ENCODE measurements at regions not wholly inside any gene's neighbourhood (a gene's known extent, or its start where the extent isn't known, plus 50 kb on each side); places are given as distances from the start of the nearest gene placed in this dataset.
"Not testable (repeated sequence)": the region's sequence is repeated elsewhere in the genome, so short reads cannot be mapped to it uniquely, and the experiment has no call there.

DNA sequence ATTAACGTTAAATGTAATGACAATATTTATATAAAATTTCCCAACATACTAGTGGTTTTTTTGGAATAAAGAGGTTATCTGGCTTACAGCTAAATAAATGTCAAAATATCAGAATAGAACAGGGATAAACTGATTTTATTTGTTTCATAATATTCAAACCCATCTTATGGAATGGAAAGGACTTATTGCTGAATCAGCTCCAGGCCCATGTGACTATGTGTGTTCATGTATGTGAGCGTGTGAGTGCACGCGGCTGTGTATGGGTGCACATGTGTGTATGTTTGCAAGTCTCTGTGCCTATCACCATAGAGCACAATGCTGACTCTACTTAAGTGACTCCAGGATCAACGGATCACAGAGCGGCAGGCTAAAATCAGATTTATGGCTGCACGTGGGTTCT, 392.3 kb upstream of the GRM7 start:
- DNase-seq: no peak

DNA sequence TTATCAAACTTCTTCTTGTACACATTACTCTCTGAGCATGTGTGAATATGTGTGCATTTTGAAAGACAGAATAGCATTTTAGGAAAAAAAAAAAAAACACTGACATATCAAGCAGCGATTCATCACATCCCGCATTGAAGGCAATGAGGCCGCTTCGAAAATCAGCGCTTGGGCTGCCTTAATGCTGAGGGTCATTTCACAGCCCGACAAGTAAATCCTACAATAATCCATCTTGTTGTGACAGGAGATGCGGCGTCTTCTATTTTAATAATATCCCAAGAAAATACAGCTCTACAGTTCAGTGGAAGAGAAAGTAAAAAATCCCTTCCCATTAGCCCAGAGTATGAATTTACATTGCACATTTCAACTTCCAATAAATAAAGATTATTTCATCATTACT, 389.2 kb upstream of the GRM7 start:
- no peak for DNase-seq

DNA sequence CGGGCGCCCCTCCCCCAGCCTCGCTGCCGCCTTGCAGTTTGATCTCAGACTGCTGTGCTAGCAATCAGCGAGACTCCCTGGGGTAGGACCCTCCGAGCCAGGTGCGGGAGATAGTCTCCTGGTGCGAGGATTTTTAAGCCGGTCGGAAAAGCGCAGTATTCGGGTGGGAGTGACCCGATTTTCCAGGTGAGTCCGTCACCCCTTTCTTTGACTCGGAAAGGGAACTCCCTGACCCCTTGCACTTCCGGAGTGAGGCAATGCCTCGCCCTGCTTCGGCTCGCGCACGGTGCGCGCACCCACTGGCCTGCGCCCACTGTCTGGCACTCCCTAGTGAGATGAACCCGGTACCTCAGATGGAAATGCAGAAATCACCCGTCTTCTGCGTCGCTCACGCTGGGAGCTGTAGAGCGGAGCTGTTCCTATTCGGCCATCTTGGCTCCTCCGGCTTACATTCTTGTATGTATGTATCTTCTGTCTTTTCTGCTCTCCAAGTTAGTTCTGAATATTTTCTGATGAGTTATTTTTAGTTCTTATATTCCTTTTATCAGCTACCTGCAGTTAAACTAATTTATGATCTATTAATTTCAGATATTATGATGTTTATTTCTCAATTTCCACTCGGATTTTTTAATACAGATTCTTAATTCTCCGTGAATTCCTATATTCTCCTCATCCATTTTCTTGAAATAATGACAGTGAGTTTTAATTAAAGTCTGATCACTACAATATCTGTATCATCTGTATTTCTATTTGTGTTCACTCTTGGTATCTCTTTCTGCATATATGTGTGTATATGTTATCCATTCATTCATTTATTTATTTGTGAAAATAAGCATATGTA, 370.2 kb upstream of the GRM7 start:
- DNase-seq: not testable (repeated sequence)

DNA sequence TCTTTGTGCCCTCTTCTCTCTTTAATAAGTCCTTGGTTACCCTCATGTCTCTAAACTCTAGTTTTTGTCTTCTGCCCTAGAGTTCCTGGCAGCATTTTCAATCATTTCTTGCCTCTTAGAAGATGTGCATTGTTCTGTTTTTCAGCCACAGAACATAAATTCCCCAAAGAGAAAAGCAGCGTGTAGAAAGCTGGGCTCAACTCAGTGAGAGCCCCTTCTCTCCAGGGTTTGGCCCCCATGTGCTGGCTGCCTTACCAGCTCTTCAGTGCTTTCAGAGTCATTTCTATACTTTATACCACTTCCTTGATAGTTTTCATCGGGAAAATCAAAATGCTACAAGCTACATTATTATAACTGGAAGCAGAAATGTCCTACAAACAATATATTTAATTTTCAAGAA, 369.1 kb upstream of the GRM7 start:
- no peak for DNase-seq

DNA sequence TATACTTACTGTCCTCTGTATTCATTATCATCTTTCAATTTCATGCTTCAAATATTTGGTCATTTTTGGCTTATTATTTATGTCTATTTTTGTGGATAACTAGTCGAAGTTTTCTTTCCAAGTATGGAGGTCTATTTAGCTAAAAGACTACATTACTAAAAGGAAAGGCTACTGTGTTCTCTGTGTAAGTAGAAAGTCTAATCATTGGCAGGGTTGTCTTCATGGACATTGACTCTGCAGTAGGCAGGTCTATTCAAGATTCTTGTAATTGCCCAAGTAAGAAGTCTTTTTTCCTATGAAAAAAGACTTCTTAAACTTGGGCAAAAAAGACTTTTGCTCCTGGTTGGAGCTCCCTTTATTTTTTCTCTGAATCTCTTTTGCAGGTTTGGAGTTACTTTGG, 368.6 kb upstream of the GRM7 start:
- no peak for DNase-seq

DNA sequence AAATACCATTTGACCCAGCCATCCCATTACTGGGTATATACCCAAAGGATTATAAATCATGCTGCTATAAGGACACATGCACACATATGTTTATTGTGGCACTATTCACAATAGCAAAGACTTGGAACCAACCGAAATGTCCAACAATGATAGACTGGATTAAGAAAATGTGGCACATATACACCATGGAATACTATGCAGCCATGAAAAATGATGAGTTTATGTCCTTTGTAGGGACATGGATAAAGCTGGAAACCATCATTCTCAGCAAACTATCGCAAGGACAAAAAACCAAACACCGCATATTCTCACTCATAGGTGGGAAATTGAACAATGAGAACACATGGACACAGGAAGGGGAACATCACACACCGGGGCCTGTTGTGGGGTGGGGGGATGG, 362.0 kb upstream of the GRM7 start:
- DNase-seq: not testable (repeated sequence)

DNA sequence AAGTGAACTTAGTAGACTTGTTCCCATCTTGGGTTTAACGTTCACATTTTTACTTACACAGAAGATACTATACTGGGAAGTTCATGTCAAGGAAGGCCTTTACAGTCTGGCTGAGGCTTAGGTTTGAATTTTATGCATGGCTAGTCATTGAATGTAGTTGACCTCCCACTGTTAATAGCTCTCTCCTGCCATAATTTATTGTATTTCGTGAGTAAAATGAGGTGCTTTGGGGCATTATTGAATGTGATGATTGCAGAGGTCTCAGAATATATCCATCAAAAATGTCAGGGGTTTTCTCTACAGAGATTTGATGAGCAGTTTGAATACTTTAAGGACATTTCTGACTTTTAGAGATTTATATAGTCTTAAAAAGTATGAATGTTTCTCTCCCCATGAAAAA, 356.6 kb upstream of the GRM7 start:
- no peak for DNase-seq

DNA sequence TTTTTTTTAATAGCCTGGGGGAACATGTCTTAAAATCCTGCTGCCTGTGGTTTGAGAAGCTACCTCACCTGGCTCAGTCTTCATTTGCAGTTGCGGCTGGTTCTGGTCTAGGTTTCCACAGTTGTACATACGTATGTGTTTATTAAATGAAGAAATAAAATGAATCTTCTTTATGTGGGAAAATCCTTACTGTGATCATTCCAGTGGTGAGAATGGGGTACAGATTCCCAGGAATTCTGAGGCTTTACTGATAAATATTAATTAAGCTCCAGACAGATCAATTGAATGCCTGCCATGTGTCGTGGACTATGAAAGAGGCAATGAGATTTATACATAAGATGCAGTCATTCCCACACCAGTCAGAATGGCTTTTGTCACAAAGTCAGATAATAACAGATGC, 356.1 kb upstream of the GRM7 start:
- no peak for DNase-seq

DNA sequence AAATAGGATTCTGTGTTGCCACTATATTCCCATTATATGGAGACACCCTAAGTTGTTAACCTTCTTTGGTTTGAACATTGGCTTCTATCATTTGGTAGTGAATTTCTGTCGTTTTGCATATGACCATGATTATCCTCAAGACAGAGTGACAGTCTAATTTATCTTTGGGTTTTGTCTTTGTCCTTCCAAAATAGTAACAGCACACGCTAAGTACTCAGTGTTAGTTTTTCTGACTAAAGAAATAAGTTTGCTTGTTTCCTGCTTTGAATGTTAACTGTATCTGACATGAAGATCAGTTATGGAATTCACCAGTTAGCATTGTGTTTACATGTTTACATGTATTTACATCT, 352.5 kb upstream of the GRM7 start:
- no peak for DNase-seq

DNA sequence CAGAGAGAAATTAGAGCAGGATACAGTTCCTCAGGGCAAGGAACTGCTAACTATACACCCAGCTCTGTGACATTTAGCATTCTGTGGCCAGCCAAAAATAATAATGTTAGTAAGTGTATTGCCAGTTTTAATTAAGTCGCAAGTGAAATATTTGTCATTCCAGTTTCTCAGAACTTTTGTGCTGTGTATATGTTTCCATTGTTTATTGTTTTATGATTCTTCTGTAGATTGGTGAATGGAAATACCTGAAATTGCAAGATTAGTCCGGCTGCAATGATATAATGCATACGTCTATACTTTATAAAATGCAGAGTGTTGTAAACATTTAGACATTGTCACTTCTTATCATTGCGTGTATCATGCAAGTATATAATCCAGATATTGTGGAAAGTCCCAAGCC, 351.3 kb upstream of the GRM7 start:
- no peak for DNase-seq

DNA sequence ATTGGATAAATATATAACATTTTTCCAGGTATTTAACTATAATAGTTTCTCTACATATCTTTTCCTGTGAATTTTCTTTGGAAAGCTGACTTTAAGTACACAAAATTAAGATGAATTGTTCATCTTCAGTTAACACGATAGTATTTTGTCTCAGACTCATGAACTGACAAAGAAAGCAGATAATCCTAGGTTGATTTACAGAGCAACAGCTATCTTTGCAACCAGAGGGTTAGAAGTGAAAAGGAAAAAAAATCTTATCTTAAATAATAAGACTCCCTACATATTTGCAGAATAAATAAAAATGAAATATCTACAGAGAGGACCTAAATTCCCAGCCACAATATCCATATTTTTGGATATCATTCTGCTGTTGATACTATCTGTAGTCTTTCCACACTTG, 350.2 kb upstream of the GRM7 start:
- DNase-seq: no peak

DNA sequence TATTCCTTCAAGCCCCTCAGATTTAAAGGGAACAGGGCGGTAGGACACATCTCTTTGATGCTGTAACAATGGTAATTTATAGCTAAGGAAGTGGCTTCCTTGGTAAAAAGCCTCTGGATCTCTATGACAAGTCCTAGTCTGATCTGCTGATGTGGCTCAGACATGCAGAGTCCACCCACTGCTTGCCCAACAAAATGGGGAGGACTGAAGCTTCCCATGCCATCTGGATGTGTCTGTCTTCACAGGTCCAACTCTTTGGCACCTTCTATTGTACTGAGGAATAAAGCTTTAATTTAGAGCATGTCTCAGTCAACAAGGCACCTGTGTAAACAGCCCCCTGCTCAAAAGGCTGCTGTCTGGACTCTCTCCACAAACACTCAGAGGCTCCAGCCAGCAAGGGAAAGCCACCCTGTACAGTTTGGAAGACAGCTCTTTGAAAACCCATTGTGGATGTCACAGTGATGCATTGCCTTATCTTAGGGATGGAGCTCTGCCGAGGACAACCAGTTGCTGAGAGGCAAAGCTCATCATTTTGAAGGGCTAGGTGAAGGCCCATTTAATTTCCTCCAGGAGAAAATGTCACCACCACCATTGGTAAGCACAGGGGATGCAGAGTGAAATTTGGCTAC, 348.6 kb upstream of the GRM7 start:
- no peak for DNase-seq

DNA sequence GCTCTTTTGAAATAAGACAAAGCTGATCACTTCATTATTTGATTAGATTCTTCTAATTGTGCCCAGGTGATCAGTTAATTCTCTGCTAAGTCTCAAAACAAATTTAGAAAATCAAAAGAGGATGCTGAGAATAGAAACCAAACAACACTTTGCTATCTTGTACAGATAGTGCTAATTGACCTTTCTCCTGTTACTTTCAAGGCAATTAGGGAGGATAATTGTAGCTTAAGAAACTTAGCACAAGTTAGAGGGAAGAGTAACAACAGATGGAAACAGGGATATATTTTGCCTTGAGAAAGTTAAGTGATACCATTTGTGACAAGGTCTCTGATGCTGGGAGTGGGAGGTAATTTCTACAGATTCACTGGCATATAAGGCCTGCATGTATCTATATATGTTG, 344.8 kb upstream of the GRM7 start:
- DNase-seq: no peak

DNA sequence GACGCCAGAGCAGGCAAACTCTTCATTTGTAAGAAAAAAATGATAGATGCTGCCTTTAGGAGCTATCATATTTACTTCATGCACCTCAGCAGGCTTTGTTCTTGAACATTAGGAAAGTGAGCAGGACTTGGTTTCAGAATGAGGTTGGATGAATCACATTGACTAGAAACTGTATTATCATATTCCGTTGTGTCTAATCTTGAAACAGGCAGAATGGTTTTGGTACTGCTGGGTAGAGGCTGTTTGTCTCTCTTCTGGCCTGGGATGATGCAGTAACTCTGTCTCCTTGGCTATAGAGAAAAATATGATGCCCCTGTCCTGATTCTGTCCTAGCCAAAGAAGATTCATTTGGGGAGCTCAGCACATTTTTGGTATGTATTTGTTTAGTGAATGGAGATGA, 344.2 kb upstream of the GRM7 start:
- no peak for DNase-seq

DNA sequence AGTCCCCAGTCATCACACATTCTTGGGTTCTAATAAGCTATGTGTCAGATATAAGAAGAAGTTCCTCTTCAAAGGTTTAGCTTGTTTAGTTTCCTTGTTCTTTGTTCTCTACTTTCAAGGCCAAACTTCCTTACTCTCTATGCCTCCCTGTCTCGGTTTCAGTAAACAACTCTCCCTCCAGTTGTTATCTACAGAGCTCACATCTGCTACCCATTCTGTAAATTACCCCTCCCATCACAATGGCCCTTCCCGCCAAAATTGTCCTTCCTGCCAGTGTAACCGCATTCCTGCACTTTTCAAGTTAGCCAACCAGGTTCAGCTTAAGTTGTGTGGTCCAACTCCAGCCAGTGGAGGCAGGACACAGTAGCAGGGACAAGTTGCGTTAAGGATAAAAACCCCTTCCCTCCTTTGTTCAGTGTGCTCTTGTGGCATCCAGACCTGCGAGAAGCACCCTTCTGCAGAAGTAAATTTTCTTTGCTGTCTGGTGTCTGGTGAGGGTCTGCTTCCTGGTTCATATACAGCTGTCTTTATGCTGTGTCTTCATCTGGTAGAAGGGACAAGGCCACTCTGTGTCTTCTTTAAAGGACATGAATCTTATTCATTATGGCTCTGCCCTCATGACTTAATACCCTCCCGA, 342.1 kb upstream of the GRM7 start:
- no peak for DNase-seq

DNA sequence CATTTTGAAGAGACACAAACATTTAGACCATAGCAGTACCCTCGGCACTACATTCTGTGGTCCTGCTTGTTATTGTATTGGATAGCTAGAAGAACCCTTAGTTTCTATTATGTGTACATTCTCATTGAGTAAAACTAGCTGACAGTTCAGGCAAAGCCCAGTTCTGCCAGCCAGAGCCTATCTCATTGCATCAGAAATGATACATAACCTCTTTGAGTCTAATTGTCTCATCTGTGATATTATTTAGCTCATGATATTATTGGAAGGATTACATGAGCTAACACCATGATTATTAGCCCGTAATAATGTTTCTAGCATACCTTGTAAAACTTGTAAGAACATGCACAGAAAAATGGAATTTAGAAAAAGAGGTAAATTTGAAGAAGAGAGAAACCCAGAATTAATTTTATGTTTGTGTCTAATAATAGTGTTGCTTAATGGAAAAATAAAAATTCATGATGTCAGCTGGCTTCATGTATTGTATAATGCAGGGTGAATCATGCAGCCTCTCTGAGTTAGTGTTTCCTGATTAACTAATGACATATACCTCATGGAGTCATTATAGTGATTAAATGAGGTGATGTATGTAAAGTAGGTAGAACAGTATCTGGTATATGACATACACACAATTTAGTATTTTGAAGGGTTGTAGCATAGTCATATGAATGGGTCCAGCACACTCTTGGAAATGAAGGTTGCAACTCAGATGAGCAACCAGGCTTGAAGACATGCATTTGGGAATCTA, 339.4 kb upstream of the GRM7 start:
- DNase-seq: no peak

DNA sequence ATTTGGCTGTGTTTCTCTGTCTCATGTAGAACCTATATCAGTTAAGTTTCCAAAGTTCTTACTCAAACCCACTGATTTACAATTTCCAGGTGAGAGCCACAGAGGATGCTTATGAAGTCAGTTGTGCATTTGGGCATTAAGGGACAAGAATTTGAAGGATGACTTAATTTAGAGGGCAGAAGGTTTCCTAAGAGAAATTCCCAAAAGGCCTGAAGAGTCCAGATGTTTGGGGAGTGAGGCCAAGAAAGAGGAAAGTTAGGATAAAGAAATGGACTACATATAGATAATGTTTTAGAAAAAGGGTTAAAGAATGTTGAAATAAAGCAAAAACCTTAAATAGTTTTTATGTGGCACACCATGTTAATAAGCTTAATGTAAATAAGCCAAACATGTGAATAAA, 338.7 kb upstream of the GRM7 start:
- DNase-seq: no peak

DNA sequence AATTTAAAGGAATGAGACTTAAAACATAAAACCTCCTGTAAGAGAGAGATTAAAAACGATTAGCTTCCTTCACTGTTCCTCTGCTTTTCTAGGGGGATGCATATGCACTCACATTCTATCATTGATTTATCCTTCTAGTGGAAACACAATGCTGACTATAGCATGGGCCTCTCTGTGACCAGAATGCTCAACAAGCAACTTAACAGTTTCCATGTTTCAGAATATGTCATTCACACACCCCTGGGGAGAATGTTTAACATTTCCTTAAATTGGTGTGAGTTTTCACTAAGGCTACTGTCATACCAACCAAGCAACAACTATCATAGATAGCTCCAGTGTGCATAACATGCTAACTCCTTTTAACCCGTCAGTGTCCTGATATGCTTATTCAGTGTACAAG, 337.9 kb upstream of the GRM7 start:
- no peak for DNase-seq

DNA sequence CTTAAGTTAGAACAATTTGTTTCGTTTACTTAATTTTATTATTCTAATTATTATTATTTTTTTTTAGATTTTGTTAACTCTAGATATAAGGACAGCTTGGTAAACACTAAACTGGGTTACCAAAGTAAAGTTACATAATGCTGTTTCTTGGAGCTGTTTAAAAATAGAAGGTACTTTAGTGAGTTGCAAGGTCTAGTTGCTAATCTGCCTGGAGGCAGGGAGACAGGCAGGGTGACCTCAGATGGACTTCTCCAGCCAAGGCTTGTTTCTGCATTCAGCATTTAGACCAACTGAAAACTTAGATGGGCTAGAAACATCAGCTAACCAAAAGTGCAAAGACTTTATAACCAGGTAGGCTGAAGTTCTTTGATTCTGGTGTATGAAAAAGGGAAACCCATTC, 336.4 kb upstream of the GRM7 start:
- no peak for DNase-seq

DNA sequence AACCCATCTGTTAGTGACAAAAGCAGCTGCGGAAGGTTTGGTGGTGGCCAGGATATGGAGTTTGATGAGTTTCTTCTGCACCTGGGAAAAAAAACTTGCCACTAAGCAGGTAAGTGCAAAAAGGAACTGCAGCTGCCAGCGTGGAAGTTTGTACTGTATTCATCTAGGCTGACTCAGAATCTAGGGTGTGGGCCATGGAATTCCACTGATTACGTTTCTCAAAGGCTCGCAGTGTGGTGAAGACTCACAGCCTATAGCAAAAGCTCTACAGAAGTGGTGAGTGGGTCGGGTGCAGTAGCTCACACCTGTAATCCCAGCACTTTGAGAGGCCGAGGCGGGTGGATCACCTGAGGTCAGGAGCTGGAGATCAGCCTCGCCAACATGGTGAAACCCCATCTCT, 334.6 kb upstream of the GRM7 start:
- DNase-seq: no peak

DNA sequence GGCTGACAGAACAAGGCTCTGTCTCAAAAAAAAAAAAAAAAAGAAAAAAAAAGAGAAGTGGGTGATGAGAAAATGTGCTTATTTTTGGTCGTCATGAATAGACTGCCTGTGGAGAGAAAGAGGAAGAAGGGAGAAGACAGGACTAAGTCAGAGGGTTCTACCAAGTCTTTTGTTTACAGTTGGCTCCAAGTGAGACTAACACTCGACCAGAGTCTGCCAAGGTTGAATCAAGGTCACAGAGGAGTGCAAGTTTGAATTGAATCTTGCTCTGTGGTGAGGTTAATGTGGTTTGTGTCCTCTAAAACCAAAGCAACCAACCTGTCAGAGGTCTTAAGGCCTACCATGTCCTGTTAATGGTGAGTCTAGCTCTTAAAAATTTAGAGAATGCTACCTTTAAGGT, 334.1 kb upstream of the GRM7 start:
- no peak for DNase-seq

DNA sequence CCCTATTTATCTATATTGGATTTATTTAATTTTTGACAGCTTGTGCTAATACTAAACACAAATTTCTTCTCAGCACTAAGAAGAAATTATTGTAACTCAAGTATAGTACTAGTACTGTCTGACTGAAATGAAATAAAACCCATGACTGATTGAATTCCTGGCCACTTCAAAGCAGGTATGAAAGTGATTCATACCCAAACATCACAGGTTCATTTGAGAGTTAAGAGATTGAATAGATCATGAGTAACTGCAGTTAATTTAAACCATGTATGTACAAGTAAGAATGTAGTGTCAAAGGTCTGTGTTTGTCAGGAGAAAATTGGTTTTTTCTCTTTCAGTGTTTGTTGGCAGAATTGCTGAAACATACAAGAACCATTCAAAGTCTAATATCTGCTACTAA, 332.0 kb upstream of the GRM7 start:
- no peak for DNase-seq

DNA sequence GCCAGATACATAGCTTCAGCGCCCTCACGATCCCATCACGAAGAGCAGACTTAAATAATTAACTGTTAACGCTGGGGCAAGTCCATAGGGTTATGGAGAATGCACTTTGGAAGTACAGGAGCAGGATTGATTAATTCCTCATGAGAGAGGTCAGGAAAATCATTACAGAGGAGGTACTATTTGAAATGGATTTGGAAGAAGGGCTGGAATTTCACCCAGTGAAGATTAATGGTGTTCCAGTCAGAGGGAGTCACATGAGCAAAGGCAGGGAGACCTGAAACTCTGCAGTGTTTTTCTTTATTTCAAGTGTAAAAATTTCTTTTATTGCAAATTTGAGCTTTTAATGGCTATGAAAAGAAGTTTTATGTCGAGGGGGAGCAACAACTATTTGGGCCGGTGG, 329.8 kb upstream of the GRM7 start:
- no peak for DNase-seq

DNA sequence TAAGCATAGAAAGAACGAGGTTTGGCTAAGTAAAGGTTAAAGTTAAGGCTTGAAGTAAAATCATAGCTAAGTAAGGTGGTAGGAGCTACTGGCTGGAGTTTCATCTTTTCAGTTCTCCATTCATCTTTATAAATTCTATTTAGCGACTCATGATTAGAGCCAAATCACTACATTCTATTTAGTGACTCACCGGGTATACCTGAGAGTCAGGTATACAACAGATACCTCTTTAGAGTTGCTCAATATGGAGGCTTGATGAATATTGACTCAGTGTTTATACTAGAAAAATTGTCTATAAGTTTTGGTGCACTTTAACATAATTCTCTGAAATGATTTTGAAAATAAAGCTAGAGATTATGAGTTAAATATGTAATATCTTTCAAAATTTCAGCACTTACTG, 328.8 kb upstream of the GRM7 start:
- no peak for DNase-seq
